GM12865 (cell line): ENCODE measurements at regions not wholly inside any gene's neighbourhood (a gene's known extent, or its start where the extent isn't known, plus 50 kb on each side); places are given as distances from the start of the nearest gene placed in this dataset.
"Not testable (repeated sequence)": the region's sequence is repeated elsewhere in the genome, so short reads cannot be mapped to it uniquely, and the experiment has no call there.

Experiments used
- DNase-seq: peaks from one replicate; pipeline ENCODE4 v3.0.0; 2010; ENCODE audit warnings: low read depth
- H3K4me3 ChIP-seq: 2 replicates; pipeline ENCODE4 v1.5.1; 2011; ENCODE audit warnings: mild to moderate bottlenecking, low read depth, low read length, control low read depth
- TF ChIP-seq, protein P1 (sequence below): IDR thresholded peaks from 2 replicates; pipeline ENCODE4 v1.5.1; 2011; ENCODE audit warnings: low read length, control low read depth, low read depth, inconsistent platforms; ENCODE audit not compliant: insufficient read depth; ENCODE audit errors: missing control alignments

DNA sequence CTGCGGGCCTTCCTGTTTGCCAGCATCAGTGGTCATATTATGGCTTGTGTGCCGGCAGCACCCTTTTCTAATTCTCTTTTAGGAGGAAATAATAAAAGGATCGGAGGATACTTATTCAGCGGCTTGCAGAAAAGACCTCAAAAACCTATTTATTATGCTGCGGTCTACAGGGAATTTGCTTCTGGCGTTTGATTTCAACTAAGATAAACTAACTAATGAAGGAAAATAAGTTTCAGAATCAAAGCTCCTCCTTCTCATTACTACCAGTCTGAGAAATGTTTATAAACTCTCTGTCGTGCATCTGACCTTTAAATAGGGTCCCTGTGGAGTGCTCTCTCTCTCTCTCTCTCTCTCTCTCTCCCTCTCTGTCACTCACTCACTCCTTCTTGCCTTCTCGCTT lies 335.0 kb upstream of the GLI3 start:
- TF ChIP-seq, protein P1, sequence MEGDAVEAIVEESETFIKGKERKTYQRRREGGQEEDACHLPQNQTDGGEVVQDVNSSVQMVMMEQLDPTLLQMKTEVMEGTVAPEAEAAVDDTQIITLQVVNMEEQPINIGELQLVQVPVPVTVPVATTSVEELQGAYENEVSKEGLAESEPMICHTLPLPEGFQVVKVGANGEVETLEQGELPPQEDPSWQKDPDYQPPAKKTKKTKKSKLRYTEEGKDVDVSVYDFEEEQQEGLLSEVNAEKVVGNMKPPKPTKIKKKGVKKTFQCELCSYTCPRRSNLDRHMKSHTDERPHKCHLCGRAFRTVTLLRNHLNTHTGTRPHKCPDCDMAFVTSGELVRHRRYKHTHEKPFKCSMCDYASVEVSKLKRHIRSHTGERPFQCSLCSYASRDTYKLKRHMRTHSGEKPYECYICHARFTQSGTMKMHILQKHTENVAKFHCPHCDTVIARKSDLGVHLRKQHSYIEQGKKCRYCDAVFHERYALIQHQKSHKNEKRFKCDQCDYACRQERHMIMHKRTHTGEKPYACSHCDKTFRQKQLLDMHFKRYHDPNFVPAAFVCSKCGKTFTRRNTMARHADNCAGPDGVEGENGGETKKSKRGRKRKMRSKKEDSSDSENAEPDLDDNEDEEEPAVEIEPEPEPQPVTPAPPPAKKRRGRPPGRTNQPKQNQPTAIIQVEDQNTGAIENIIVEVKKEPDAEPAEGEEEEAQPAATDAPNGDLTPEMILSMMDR = no peak
- no peak for DNase-seq
- H3K4me3 ChIP-seq = no peak overlapping the region

DNA sequence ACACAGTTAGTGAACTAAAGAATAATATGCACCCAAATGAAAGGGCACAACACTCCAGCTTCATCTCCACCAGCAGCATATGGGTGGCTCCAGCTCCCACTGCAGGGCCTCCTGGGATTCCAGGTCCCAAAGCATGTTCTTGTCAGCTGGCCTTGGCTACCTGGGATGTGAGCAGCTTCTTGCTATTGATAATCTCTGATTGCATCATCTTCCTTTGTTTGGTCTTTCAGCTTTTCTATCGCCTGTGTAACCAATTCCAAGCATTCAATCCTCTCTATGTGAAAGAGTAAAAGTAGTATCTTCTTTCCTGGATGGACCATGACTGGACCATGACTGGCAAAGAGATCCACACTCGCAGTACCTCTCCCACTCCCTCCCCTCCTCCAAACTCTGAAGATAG lies 333.9 kb upstream of the GLI3 start:
- H3K4me3 ChIP-seq = no peak overlapping the region
- TF ChIP-seq, protein P1 = no peak
- no peak for DNase-seq

DNA sequence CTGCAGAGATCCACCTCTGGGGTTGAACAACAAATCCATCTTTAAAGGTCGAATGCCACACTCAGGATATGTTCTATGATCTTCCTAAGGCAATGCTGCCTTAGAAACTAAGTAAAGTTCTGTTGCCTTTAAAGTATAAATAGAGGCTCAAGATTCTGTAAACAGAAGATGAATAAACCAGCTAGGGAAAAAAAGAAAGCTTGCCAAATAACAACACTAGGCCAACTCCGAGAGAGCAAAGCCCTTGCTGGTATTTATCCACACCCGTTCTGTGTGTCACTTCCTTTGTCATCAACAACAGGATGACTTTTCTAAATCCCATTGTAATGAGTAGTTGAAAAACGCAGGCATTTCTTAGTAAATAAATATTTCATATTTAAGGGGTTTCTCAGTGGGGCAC lies 330.0 kb upstream of the GLI3 start:
- TF ChIP-seq, protein P1 = no peak
- no peak overlapping the region for H3K4me3 ChIP-seq
- no peak for DNase-seq

DNA sequence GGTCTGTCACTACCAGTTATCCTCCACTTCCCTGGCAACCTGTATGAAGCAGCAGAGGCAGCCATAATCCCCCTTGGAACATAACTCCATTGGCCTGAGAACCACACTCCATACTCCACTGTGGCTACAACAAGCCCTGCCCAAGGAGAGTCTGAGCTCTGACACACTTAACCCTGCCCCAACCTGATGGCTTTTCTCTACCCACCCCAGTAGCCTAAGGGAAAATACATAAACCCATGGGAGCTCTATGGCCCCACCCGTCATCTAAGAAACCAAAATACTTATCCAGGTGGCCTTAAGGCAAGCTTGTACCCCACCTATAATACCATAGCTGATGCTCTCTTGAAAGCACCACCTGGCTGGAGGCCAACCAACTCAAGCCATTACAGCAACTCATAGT lies 324.8 kb upstream of the GLI3 start:
- no peak for DNase-seq
- TF ChIP-seq, protein P1 = no peak
- no peak overlapping the region for H3K4me3 ChIP-seq

DNA sequence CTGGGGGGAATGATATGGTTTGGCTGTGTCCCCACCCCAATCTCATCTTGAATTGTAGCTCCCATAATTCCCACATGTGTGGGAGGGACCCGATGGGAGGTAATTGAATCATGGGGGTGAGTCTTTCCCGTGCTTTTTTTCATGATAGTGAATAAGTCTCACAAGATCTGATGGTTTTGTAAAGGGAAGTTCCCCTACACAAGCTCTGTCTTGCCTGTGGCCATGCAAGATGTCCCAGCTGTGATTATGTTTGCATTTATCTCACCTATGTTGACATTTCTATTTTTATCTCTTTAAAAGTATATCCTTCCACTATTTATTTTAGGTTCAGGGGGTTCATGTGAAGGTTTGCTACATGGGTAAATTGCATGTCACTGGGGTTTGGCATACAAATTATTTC lies 323.9 kb upstream of the GLI3 start:
- no peak for DNase-seq
- TF ChIP-seq, protein P1 = no peak
- H3K4me3 ChIP-seq = no peak overlapping the region

DNA sequence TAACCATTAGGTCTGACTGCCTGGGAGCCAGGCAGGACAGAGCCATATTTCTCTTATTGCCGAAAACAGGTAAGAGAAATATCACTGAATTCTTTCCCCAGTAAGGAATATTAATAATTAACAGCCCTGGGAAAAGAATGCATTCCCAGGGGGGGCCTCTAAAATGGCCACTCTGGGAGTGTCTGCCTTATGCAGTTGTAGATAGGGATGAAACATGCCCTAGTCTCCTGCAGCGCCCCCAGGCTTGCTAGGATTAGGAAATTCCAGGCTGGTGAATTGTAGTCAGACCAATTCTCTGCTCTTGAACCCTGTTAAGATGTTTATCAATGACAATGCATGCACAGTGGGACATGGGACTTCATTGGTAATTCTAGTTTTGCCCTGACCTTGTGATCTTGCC lies 317.9 kb upstream of the GLI3 start:
- DNase-seq, H3K4me3 ChIP-seq: not testable (repeated sequence)

DNA sequence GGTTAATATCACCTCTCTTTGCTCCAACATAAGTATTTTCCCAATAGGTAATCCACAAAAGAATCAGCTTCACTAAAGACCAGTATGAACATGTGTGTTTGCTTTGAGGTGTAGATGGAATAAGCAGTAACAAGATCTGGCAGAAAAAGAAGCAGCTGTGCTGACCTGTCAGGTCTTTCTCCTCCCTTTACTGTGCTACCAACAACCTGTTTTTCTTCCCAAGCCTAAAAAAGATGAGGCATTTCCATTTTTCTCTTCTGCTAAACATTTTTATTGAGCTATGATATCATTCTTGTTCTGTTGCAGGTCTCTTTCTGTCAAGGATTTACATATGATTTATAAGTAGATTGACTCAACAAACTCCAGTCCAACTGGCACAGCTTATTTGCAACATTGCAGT lies 315.2 kb upstream of the GLI3 start:
- H3K4me3 ChIP-seq = no peak overlapping the region
- TF ChIP-seq, protein P1 = no peak
- DNase-seq = no peak
